HepG2 (cell line): ENCODE measurements at regions not wholly inside any gene's neighbourhood (a gene's known extent, or its start where the extent isn't known, plus 50 kb on each side); places are given as distances from the start of the nearest gene placed in this dataset.

Experiments
- ATAC-seq: fragments of 200-7000 bp; cut with Tn5 transposase; 3 replicates; pipeline ENCODE4 v1.9.1; 2020; ENCODE audit warnings: mild to moderate bottlenecking, moderate library complexity
- BruUV-seq: library from RNA; stranded (reverse); fragments of 400-500 nt; replicated peaks from 2 replicates; lab custom pipeline; 2021; lab: Mats Ljungman, UMichigan
- CTCF ChIA-PET: fragments of 300-600 bp; formaldehyde crosslinking; extraction: SDS; loops from one replicate; lab custom pipeline; 2021; ENCODE audit warnings: low total read pairs, inconsistent platforms, low intra/inter-chr PET ratio; lab: Yijun Ruan, JAX
- POLR2A ChIA-PET: fragments of 350-600 bp; sonication (Branson Sonifier 250); formaldehyde crosslinking; loops from one replicate; lab custom pipeline; 2020; ENCODE audit warnings: antibody characterized with exemption, inconsistent platforms; lab: Yijun Ruan, JAX
- DNase-seq: peaks from one replicate; pipeline ENCODE4 v3.0.0-alpha.2; 2015; ENCODE audit warnings: low spot score
- FAIRE-seq: peaks from 3 replicates; lab custom pipeline; 2011; peaks lifted over from hg19 to GRCh38; lab: Jason Lieb, UNC
- H2AFZ ChIP-seq: one replicate; pipeline ENCODE4 v1.6.1; 2011; ENCODE audit warnings: low read length, inconsistent platforms
- H3K27ac ChIP-seq: fragments of 300-600 bp; 3 replicates; pipeline ENCODE4 v1.8.0; 2011; ENCODE audit warnings: mixed run types, mild to moderate bottlenecking, mixed read lengths, low read length, inconsistent platforms; ENCODE audit not compliant: insufficient read depth; ENCODE audit errors: extremely low read length
- H3K27me3 ChIP-seq, 2 experiments: fragments of 200-600 bp in 1 of 2; 2 replicates in 1 of 2; 3 replicates in 1 of 2; pipeline versions ENCODE4 v1.6.0 to v1.8.0; 2011; ENCODE audit warnings: low read length in 2 of 2, mild to moderate bottlenecking in 2 of 2, moderate library complexity in 2 of 2, inconsistent platforms in 1 of 2; ENCODE audit not compliant: insufficient read depth in 2 of 2, control insufficient read depth in 1 of 2
- H3K36me3 ChIP-seq, 2 experiments: fragments of 200-600 bp in 1 of 2; replicated peaks in 1 of 2; 2 replicates in 1 of 2; 3 replicates in 1 of 2; pipeline versions ENCODE4 v1.5.1 to v1.8.0; 2011; ENCODE audit warnings: low read length in 2 of 2, inconsistent platforms in 1 of 2; ENCODE audit not compliant: insufficient read depth in 2 of 2, control insufficient read depth in 1 of 2
- H3K4me1 ChIP-seq: 2 replicates; pipeline ENCODE4 v1.5.1; 2012; ENCODE audit warnings: low read length, inconsistent platforms; ENCODE audit not compliant: insufficient read depth
- H3K4me2 ChIP-seq: 2 replicates; pipeline ENCODE4 v1.6.0; 2011; ENCODE audit warnings: low read depth, low read length, inconsistent platforms
- H3K4me3 ChIP-seq, 3 experiments: fragments of 200-600 bp in 1 of 3; sonication (generic), shearing (Covaris generic) in 1 of 3; replicated peaks in 1 of 3; 2 replicates each; pipeline ENCODE4 v1.5.1; 2011 to 2016; ENCODE audit warnings: low read length in 3 of 3, inconsistent platforms in 2 of 3, low read depth in 2 of 3, mild to moderate bottlenecking in 2 of 3, control low read depth in 1 of 3, mixed read lengths in 1 of 3; ENCODE audit not compliant: insufficient read depth in 1 of 3
- H3K79me2 ChIP-seq: one replicate; pipeline ENCODE4 v1.6.1; 2011; ENCODE audit warnings: low read length, inconsistent platforms; ENCODE audit not compliant: insufficient read depth
- H3K9ac ChIP-seq: 2 replicates; pipeline ENCODE4 v1.6.0; 2011; ENCODE audit warnings: mild to moderate bottlenecking, low read depth, low read length, inconsistent platforms; ENCODE audit not compliant: insufficient read depth
- H3K9me3 ChIP-seq: 2 replicates; pipeline ENCODE4 v1.5.1; 2012; ENCODE audit warnings: mild to moderate bottlenecking, low read length
- H4K20me1 ChIP-seq: 2 replicates; pipeline ENCODE4 v1.6.0; 2011; ENCODE audit warnings: inconsistent platforms, mild to moderate bottlenecking, low read length, moderate library complexity; ENCODE audit not compliant: insufficient read depth
- ADNP ChIP-seq: sonication (generic); formaldehyde crosslinking; IDR thresholded peaks from 2 replicates; pipeline ENCODE4 v1.4.0; 2020; ENCODE audit warnings: missing genetic modification reagents
- ARNTL ChIP-seq: sonication (generic); formaldehyde crosslinking; IDR thresholded peaks from 2 replicates; pipeline ENCODE4 v1.4.0; 2020; ENCODE audit warnings: mild to moderate bottlenecking, missing genetic modification reagents
- GABPA ChIP-seq, 2 experiments: IDR thresholded peaks; 2 replicates each; pipeline ENCODE4 v1.6.1; 2011 to 2016; ENCODE audit warnings: low read depth in 2 of 2, low read length in 1 of 2, missing biosample characterization in 1 of 2, missing genetic modification characterization in 1 of 2
- GLMP ChIP-seq: sonication (generic); formaldehyde crosslinking; IDR thresholded peaks from 2 replicates; pipeline ENCODE4 v1.9.0; 2021; ENCODE audit warnings: missing genetic modification reagents, mild to moderate bottlenecking, borderline replicate concordance
- HOXA5 ChIP-seq: sonication (generic); formaldehyde crosslinking; IDR thresholded peaks from 2 replicates; pipeline ENCODE4 v1.4.0; 2020; ENCODE audit warnings: missing genetic modification reagents
- NFKB2 ChIP-seq: sonication (generic); formaldehyde crosslinking; IDR thresholded peaks from 2 replicates; pipeline ENCODE4 v1.4.0; 2020; ENCODE audit warnings: missing genetic modification reagents, borderline replicate concordance
- PAX8 ChIP-seq: sonication (generic); formaldehyde crosslinking; IDR thresholded peaks from 2 replicates; pipeline ENCODE4 v1.8.0; 2022; ENCODE audit warnings: mild to moderate bottlenecking, missing genetic modification reagents, borderline replicate concordance
- SOX5 ChIP-seq: IDR thresholded peaks from 2 replicates; pipeline ENCODE4 v1.6.1; 2016; ENCODE audit warnings: borderline replicate concordance
- SP2 ChIP-seq: sonication (generic); formaldehyde crosslinking; IDR thresholded peaks from 2 replicates; pipeline ENCODE4 v1.5.1; 2020; ENCODE audit warnings: mild to moderate bottlenecking, missing genetic modification reagents
- SRSF1 ChIP-seq: fragments of 200-400 bp; formaldehyde crosslinking; optimal IDR thresholded peaks from 2 replicates; pipeline ENCODE3; 2017; ENCODE audit warnings: mild to moderate bottlenecking, low read depth, low read length, moderate library complexity
- TAF15 ChIP-seq: fragments of 200-400 bp; formaldehyde crosslinking; IDR thresholded peaks from one replicate; pipeline ENCODE4 v1.6.1; 2018; ENCODE audit warnings: mild to moderate bottlenecking, low read depth, low read length; ENCODE audit not compliant: poor library complexity, severe bottlenecking
- ZBED4 ChIP-seq: sonication (generic); formaldehyde crosslinking; IDR thresholded peaks from 2 replicates; pipeline ENCODE4 v1.4.0; 2020; ENCODE audit warnings: missing genetic modification reagents, borderline replicate concordance
- ZKSCAN8 ChIP-seq: IDR thresholded peaks from 2 replicates; pipeline ENCODE4 v1.6.1; 2016; ENCODE audit warnings: borderline replicate concordance, missing genetic modification reagents, missing compliant biosample characterization
- ZNF24 ChIP-seq: fragments of 450-650 bp; IDR thresholded peaks from 2 replicates; pipeline ENCODE4 v1.6.1; 2017; ENCODE audit warnings: antibody characterized with exemption, mild to moderate bottlenecking
- ZNF282 ChIP-seq: fragments of 450-650 bp; IDR thresholded peaks from 2 replicates; pipeline ENCODE4 v1.6.1; 2018; ENCODE audit not compliant: partially characterized antibody
- ZNF329 ChIP-seq: sonication (generic); formaldehyde crosslinking; IDR thresholded peaks from 2 replicates; pipeline ENCODE4 v1.9.0; 2021; ENCODE audit warnings: low read depth, mild to moderate bottlenecking, missing genetic modification reagents
- ZNF468 ChIP-seq: sonication (generic); formaldehyde crosslinking; IDR thresholded peaks from 2 replicates; pipeline ENCODE4 v1.8.0; 2022; ENCODE audit warnings: mild to moderate bottlenecking, moderate library complexity, missing genetic modification reagents
- ZNF737 ChIP-seq: sonication (generic); formaldehyde crosslinking; IDR thresholded peaks from 2 replicates; pipeline ENCODE4 v1.5.0; 2020; ENCODE audit warnings: missing genetic modification reagents, mild to moderate bottlenecking, borderline replicate concordance
- ZNF878 ChIP-seq: sonication (generic); formaldehyde crosslinking; IDR thresholded peaks from 2 replicates; pipeline ENCODE4 v1.8.1; 2023; ENCODE audit warnings: mild to moderate bottlenecking, missing genetic modification reagents, moderate library complexity
- WGBS: methylation state at CpG from one replicate; pipeline ENCODE4 v1.1.6; 2017; ENCODE audit warnings: low lambda C conversion rate; 5-methylcytosine and 5-hydroxymethylcytosine counted together
- in situ Hi-C: cut with HindIII; loops from 2 replicates; pipeline ENCODE4 v1.10.0; 2017; ENCODE audit warnings: low pct_unique_long_range_greater_than_20kb; ENCODE audit not compliant: extremely low pct_ligation_motif_present
- intact Hi-C: fragments of 100-400 bp; cut with micrococcal nuclease; formaldehyde crosslinking; loops from one replicate; pipeline ENCODE4 v1.10.0; 2022; ENCODE audit not compliant: unreplicated experiment
- TF ChIP-seq, protein P1 (sequence below): sonication (generic); formaldehyde crosslinking; IDR thresholded peaks from 2 replicates; pipeline ENCODE4 v1.8.0; 2022; ENCODE audit warnings: missing genetic modification reagents, low read depth, mild to moderate bottlenecking, borderline replicate concordance

DNA sequence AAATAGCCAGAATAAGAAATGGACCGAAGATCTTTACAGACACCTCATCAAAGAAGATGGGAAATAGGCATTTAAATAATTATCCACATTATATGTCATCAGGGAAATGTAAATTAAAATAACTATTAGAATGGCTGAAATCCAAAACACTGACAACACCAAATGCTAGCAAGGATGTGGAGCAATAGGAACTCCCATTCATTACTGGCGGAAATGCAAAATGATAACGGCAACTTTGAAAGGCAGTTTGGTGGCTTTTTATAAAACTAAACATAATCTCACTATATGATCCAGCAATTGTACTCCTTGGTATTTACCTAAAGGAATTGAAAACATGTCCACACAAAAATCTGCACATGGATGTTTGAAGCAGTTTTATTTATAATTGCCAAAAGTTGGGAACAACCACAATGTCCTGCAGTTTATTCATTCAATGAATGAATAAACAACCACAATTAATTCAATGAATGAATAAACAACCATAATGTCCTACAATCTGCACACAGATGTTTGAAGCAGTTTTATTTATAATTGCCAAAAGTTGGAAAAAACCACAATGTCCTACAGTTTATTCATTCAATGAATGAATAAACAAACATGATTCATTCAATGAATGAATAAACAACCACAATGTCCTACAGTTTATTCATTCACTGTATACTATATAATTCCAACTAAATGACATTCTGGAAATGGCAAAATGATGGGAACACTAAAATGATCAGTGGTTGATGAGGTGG, 117.6 kb upstream of the PCDH18 start (continued):
- no peak for TF ChIP-seq ZNF468
- no peak for TF ChIP-seq GABPA (IDR thresholded peaks at IDR 0.05; ENCODE audit: low read depth, low read length)
- TF ChIP-seq GABPA (CRISPR knock-in tag; IDR thresholded peaks at IDR 0.05; ENCODE audit: low read depth) = no peak
- no peak for TF ChIP-seq ADNP (CRISPR knock-in tag)
- no peak for TF ChIP-seq ARNTL (CRISPR knock-in tag)
- TF ChIP-seq HOXA5 = no peak

GRCh38 chr4:137648531-137648930, 116.2 kb upstream of the PCDH18 start:
- no peak overlapping the region for H3K27ac ChIP-seq
- ChIA-PET CTCF (no interaction called here), POLR2A (no interaction called here)
- intact Hi-C loops (no loop called here), in situ Hi-C loops (no loop called here)
- H3K4me3 ChIP-seq = no peak overlapping the region
- FAIRE-seq (no peak), DNase-seq (no peak), ATAC-seq (no peak)
- no TSS peak for BruUV-seq
- H3K9ac ChIP-seq = no peak overlapping the region
- H3K4me2 ChIP-seq = no peak overlapping the region
- H3K9me3 ChIP-seq = no peaks in the 10 kb centered on the region
- no peaks in the 10 kb centered on the region; a peak in 1 of 5 replicates for H3K27me3 ChIP-seq
- no peak overlapping the region for H2AFZ ChIP-seq
- H3K79me2 ChIP-seq = no peaks in the 10 kb centered on the region
- H4K20me1 ChIP-seq = no peaks in the 10 kb centered on the region
- no peaks in the 10 kb centered on the region for H3K4me1 ChIP-seq
- 27% methylated on average over 4 of the region's 4 CpGs for WGBS
- H3K36me3 ChIP-seq = no peaks in the 10 kb centered on the region
- TF ChIP-seq ZNF282 (no peak), SP2 (no peak), ZNF329 (no peak), ZNF737 (CRISPR knock-in tag) (no peak), TAF15 (no peak), SRSF1 (no peak), ZBED4 (CRISPR knock-in tag) (no peak), ZNF878 (no peak), GLMP (CRISPR knock-in tag) (no peak), SOX5 (CRISPR knock-in tag) (no peak), PAX8 (CRISPR knock-in tag) (no peak), ZKSCAN8 (no peak), ZNF24 (no peak), NFKB2 (CRISPR knock-in tag) (no peak)
- TF ChIP-seq, protein P1, sequence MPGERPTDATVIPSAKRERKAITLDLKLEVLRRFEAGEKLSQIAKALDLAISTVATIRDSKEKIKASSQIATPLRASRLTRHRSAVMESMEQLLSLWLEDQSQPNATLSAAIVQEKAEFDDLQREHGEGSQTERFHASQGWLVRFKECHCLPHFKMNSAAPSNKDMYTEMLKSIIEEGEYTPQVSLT (CRISPR knock-in tag) = no peak
